Lower leg skin (tissue), 3 donors: ENCODE measurements at regions not wholly inside any gene's neighbourhood (a gene's known extent, or its start where the extent isn't known, plus 50 kb on each side); places are given as distances from the start of the nearest gene placed in this dataset.

ENCODE experiments used
- CTCF ChIP-seq, 3 donors: fragments of 450-650 bp; IDR thresholded peaks; one replicate each; pipeline ENCODE4 v1.5.1; 2016; ENCODE audit warnings: antibody characterized with exemption in 3 of 3, mild to moderate bottlenecking in 3 of 3, moderate library complexity in 2 of 3
- POLR2A ChIP-seq, 2 donors: fragments of 450-650 bp; IDR thresholded peaks; one replicate each; pipeline ENCODE4 v1.6.1; 2016 to 2017; ENCODE audit warnings: antibody characterized with exemption in 2 of 2, mild to moderate bottlenecking in 1 of 2, moderate library complexity in 1 of 2

GRCh38 chr13:40192452-40192851, 474.0 kb downstream of the FOXO1 start:
- TF ChIP-seq CTCF (IDR thresholded peaks at IDR 0.05): no peak
- no peak for TF ChIP-seq POLR2A (IDR thresholded peaks at IDR 0.05)
